NB4 (cell line): ENCODE measurements at regions not wholly inside any gene's neighbourhood (a gene's known extent, or its start where the extent isn't known, plus 50 kb on each side); places are given as distances from the start of the nearest gene placed in this dataset.

ENCODE experiments used
- DNase-seq: peaks from one replicate; pipeline ENCODE4 v3.0.0; 2010; ENCODE audit warnings: low read depth
- H3K4me3 ChIP-seq: one replicate; pipeline ENCODE4 v1.5.1; 2011; ENCODE audit warnings: mild to moderate bottlenecking, low read depth, low read length, moderate library complexity
- MYC ChIP-seq: IDR thresholded peaks from 2 replicates; pipeline ENCODE4 v1.6.1; 2011; ENCODE audit warnings: low read depth, low read length
- POLR2A ChIP-seq: IDR thresholded peaks from 2 replicates; pipeline ENCODE4 v1.6.1; 2011; ENCODE audit warnings: mild to moderate bottlenecking; ENCODE audit not compliant: insufficient read length; ENCODE audit errors: extremely low read depth
- TF ChIP-seq, protein P1 (sequence below): IDR thresholded peaks from one replicate; pipeline ENCODE4 v1.5.1; 2012; ENCODE audit warnings: low read depth, low read length
- TF ChIP-seq, protein P2 (sequence below): IDR thresholded peaks from 2 replicates; pipeline ENCODE4 v1.6.1; 2011; ENCODE audit warnings: low read depth, low read length

DNA sequence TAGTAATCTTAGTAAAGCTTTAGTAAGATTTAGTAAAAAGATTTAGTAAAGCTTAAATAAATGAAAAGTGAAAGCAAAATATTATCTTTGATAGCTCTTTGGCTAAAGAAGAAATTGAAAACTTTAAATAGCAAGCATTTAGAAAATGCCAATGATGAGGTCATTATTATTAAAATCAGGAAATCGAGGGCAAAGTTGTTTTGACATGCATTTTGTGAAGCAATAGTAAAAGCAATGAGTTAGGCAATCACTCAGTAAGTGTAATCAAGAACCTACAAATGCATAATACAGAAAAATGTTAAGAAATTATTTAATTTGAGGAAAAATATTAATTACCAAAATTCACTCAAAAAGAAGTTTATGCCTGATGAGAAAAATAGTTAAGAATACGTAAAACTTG lies 280.3 kb upstream of the MME start:
- H3K4me3 ChIP-seq, result no peak overlapping the region
- DNase-seq, result no peak
- TF ChIP-seq MYC, result no peak
- no peak for TF ChIP-seq POLR2A
- TF ChIP-seq, protein P1, sequence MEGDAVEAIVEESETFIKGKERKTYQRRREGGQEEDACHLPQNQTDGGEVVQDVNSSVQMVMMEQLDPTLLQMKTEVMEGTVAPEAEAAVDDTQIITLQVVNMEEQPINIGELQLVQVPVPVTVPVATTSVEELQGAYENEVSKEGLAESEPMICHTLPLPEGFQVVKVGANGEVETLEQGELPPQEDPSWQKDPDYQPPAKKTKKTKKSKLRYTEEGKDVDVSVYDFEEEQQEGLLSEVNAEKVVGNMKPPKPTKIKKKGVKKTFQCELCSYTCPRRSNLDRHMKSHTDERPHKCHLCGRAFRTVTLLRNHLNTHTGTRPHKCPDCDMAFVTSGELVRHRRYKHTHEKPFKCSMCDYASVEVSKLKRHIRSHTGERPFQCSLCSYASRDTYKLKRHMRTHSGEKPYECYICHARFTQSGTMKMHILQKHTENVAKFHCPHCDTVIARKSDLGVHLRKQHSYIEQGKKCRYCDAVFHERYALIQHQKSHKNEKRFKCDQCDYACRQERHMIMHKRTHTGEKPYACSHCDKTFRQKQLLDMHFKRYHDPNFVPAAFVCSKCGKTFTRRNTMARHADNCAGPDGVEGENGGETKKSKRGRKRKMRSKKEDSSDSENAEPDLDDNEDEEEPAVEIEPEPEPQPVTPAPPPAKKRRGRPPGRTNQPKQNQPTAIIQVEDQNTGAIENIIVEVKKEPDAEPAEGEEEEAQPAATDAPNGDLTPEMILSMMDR, result no peak
- TF ChIP-seq, protein P2, sequence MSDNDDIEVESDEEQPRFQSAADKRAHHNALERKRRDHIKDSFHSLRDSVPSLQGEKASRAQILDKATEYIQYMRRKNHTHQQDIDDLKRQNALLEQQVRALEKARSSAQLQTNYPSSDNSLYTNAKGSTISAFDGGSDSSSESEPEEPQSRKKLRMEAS, result no peak

DNA sequence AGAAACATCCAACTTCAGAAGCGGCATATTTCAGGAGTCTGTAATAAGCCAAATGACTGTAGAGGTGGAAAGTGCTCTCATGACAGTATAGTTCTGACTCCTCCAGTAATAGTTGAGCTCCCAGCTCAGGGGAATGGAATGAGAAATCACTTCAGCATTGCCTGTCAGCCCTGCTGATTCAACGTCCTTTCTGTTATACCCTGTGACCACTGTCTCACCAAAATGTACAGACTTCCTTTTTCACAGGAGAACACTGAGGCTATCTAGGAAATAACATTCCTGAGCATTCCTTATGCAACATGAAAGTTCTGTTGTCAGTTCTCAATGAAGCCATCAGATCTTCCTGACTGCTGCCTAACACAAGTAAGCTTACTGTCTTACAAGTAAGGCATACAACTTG lies 284.5 kb upstream of the MME start:
- H3K4me3 ChIP-seq, result no peak overlapping the region
- no peak for TF ChIP-seq POLR2A
- TF ChIP-seq, protein P1, result no peak
- TF ChIP-seq MYC, result no peak
- TF ChIP-seq, protein P2, result no peak
- no peak for DNase-seq

DNA sequence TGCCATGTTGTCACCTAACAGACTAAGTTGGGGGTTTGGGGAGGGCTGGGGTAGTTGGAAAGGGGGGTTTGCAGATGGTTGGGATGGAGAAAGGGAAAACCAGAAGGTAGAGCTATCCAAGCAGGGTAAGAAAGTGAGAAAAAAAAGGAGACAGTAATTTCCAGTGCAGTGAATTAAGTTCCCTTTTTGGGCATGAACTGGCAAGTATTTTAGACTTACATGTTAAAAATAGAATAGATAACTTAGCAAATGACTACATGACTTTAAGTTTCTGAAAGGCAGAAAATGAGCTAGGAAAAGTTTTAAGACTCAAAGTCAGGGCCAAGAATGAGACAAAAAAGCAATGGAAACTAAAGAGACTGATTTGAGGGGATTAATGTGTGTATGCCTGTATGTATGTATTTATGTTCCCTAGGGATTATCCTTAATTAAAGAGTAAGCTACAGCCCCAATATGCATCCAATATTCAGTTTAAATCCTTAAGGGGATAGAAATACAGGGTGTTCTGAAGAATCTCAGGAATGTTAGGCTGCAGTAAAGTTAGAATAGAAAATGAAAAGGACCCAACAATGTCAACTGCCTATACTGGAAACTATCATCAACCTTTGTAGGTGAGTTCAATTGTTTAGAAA lies 285.2 kb upstream of the MME start:
- no peak for DNase-seq
- no peak overlapping the region for H3K4me3 ChIP-seq
- TF ChIP-seq, protein P2, result no peak
- TF ChIP-seq, protein P1, result no peak
- TF ChIP-seq POLR2A, result no peak
- no peak for TF ChIP-seq MYC

DNA sequence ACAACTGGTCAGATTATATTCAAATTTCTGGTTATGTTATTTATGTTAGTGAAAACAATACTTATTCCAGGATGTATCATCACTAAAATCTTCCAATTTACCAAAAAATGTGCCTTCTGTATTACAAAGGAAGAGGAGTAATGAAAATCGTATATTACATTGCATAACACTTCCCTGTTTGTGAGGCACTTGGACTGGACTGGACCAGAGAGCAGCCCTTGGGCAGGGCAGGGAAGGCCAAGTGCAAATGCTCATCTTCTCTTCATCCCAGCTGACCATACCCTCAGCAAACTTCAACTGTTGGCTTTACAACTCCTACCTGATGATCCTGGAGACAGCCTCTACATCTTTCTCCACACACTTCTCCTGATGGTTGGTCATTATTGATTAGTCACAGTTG lies 285.7 kb upstream of the MME start:
- no peak for TF ChIP-seq MYC
- TF ChIP-seq POLR2A, result no peak
- no peak for DNase-seq
- no peak overlapping the region for H3K4me3 ChIP-seq

DNA sequence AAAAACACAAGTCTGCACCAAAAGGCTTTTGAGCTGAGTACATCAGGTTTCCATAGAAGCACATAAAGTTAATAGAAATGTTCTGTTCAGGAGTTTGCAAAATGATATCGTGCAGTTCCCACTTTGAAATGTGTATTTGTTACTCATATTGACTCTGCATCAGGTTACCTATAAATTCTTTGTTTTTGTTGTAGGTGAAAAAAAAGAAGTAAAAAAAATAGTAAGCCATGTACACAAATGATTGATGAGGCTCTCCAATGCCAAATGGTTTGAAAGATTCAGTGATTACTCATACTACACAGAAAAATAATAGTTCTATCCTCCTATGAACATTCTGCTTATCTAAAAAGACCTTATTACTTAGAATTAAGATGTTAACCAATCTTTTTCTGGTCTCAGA lies 287.3 kb upstream of the MME start:
- no peak overlapping the region for H3K4me3 ChIP-seq
- TF ChIP-seq, protein P1, result no peak
- TF ChIP-seq MYC (no peak), POLR2A (no peak)
- TF ChIP-seq, protein P2, result no peak
- no peak for DNase-seq

DNA sequence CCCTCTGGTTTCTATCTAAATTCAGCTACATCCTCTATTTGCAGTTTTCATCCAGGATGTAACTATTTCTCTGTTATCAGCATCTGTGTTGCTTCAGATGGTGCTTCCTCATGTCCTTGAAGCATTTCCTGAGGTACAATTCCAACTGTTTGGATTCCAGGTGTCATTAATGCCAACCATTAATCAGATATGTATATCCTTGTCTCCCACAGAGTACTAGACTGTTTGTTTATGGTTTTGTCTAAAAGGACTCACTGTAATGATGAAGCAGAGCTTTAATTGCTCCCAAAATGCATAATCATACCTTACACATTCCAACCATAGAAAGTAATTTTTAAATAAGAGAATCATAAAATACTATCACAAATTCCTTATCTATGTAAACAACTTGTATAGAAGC lies 288.5 kb upstream of the MME start:
- H3K4me3 ChIP-seq, result no peak overlapping the region
- DNase-seq, result no peak
- TF ChIP-seq POLR2A (no peak), MYC (no peak)
- TF ChIP-seq, protein P2, result no peak
- TF ChIP-seq, protein P1, result no peak
